ENCODE measurements at regions not wholly inside any gene's neighbourhood (a gene's known extent, or its start where the extent isn't known, plus 50 kb on each side); places are given as distances from the start of the nearest gene placed in this dataset.
"Not testable (repeated sequence)": the region's sequence is repeated elsewhere in the genome, so short reads cannot be mapped to it uniquely, and the experiment has no call there.

GRCh38 chr3:147298511-147298982 lies 107.8 kb downstream of the ZIC4 start:
- H3K4me3 ChIP-seq (ENCODE audit: low read depth, low read length): no peak overlapping the region
- no peak for TF ChIP-seq MAX (IDR thresholded peaks at IDR 0.05; ENCODE audit: low read depth, low read length)
- TF ChIP-seq, protein P1, sequence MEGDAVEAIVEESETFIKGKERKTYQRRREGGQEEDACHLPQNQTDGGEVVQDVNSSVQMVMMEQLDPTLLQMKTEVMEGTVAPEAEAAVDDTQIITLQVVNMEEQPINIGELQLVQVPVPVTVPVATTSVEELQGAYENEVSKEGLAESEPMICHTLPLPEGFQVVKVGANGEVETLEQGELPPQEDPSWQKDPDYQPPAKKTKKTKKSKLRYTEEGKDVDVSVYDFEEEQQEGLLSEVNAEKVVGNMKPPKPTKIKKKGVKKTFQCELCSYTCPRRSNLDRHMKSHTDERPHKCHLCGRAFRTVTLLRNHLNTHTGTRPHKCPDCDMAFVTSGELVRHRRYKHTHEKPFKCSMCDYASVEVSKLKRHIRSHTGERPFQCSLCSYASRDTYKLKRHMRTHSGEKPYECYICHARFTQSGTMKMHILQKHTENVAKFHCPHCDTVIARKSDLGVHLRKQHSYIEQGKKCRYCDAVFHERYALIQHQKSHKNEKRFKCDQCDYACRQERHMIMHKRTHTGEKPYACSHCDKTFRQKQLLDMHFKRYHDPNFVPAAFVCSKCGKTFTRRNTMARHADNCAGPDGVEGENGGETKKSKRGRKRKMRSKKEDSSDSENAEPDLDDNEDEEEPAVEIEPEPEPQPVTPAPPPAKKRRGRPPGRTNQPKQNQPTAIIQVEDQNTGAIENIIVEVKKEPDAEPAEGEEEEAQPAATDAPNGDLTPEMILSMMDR (IDR thresholded peaks at IDR 0.05; ENCODE audit: low read depth, low read length): no peak
- TF ChIP-seq POLR2A (IDR thresholded peaks at IDR 0.05; ENCODE audit: extremely low read depth, insufficient read length): no peak
- no peak for TF ChIP-seq MYC (IDR thresholded peaks at IDR 0.05; ENCODE audit: low read depth, low read length)
- DNase-seq (ENCODE audit: low read depth): peak; percentile 2

DNA sequence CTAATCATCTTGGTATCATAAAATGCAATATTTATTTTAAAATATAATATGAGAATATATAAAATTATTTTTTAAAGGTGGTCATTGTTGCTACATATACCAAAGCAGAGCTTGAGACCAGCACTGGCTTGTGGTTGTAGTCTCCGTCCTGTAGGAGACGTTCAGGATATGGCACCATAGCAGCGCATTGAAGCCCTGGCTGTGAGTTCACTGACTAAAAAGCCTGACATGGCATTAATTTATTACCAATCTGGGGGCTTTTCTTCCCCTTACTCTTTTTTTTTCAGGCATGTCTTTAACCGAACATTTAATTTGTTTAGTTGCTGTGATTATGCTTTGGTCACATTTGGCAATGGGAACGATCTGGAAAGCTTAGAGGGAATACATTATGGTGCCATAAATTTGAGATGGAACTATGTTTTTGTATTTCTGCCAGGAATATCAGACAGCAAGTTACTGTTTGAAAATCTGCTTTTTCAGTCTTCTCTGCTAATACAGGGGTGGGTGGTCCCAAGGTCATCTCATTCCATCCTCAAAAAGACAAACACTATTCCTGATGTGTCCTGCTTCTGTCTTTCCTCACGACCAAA lies 108.5 kb downstream of the ZIC4 start:
- TF ChIP-seq, protein P1 (IDR thresholded peaks at IDR 0.05; ENCODE audit: low read depth, low read length): no peak
- TF ChIP-seq POLR2A (IDR thresholded peaks at IDR 0.05; ENCODE audit: extremely low read depth, insufficient read length) (no peak), MYC (IDR thresholded peaks at IDR 0.05; ENCODE audit: low read depth, low read length) (no peak)
- no peak overlapping the region for H3K4me3 ChIP-seq (ENCODE audit: low read depth, low read length)
- no peak for DNase-seq (ENCODE audit: low read depth)

GRCh38 chr3:147287370-147287769 lies 119.0 kb downstream of the ZIC4 start:
- not testable (repeated sequence) for DNase-seq (ENCODE audit: low read depth); H3K4me3 ChIP-seq (ENCODE audit: low read depth, low read length)

DNA sequence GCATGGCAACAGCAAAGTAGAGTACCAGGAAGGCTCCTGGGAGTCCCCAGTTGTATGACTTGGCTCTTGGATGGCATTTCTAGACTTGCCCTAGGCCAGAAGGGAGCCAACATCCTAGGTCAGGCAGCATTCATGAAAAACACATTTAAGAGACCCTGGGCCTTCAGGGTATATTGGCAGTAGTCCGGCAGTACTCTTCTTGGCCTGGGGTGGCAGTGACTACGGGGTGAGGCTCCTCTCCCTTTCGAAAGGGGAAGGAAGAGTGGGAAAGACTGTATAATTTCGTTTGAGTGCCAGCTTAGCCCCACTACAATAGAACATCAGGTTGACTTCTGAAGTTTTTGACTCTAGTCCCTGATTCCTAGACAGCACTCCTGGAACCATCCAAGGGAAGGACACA lies 136.4 kb downstream of the ZIC4 start:
- TF ChIP-seq MAX (IDR thresholded peaks at IDR 0.05; ENCODE audit: low read depth, low read length) (no peak), POLR2A (IDR thresholded peaks at IDR 0.05; ENCODE audit: extremely low read depth, insufficient read length) (no peak), MYC (IDR thresholded peaks at IDR 0.05; ENCODE audit: low read depth, low read length) (no peak)
- TF ChIP-seq, protein P1 (IDR thresholded peaks at IDR 0.05; ENCODE audit: low read depth, low read length): no peak
- peak; percentile 6 for DNase-seq (ENCODE audit: low read depth)
- H3K4me3 ChIP-seq (ENCODE audit: low read depth, low read length): no peak overlapping the region

GRCh38 chr3:147267434-147267833 lies 138.9 kb downstream of the ZIC4 start:
- no peak overlapping the region for H3K4me3 ChIP-seq (ENCODE audit: low read depth, low read length)
- DNase-seq (ENCODE audit: low read depth): no peak
- no peak for TF ChIP-seq MAX (IDR thresholded peaks at IDR 0.05; ENCODE audit: low read depth, low read length)
- TF ChIP-seq, protein P1 (IDR thresholded peaks at IDR 0.05; ENCODE audit: low read depth, low read length): no peak
- no peak for TF ChIP-seq POLR2A (IDR thresholded peaks at IDR 0.05; ENCODE audit: extremely low read depth, insufficient read length)
- no peak for TF ChIP-seq MYC (IDR thresholded peaks at IDR 0.05; ENCODE audit: low read depth, low read length)

GRCh38 chr3:147257944-147258343 lies 148.4 kb downstream of the ZIC4 start:
- no peak overlapping the region for H3K4me3 ChIP-seq (ENCODE audit: low read depth, low read length)
- no peak for DNase-seq (ENCODE audit: low read depth)
- TF ChIP-seq, protein P1 (IDR thresholded peaks at IDR 0.05; ENCODE audit: low read depth, low read length): no peak
- TF ChIP-seq POLR2A (IDR thresholded peaks at IDR 0.05; ENCODE audit: extremely low read depth, insufficient read length): no peak
- no peak for TF ChIP-seq MAX (IDR thresholded peaks at IDR 0.05; ENCODE audit: low read depth, low read length)
- TF ChIP-seq MYC (IDR thresholded peaks at IDR 0.05; ENCODE audit: low read depth, low read length): no peak
